Activated CD4-positive, alpha-beta T cell treated with anti-CD3 and anti-CD28 coated beads, Interleukin-2, amount 10 ng/mL, durations not matched to agents 7 days and 5 days (primary cell): ENCODE measurements at regions not wholly inside any gene's neighbourhood (a gene's known extent, or its start where the extent isn't known, plus 50 kb on each side); places are given as distances from the start of the nearest gene placed in this dataset.

Experiments
- CTCF ChIA-PET: fragments of 350-600 bp; sonication (Branson Sonifier 250); formaldehyde crosslinking; loops from one replicate; lab custom pipeline; 2021; ENCODE audit warnings: antibody characterized with exemption; lab: Charles Lee
- POLR2A ChIA-PET: fragments of 350-600 bp; sonication (Branson Sonifier 250); formaldehyde crosslinking; loops from one replicate; lab custom pipeline; 2021; ENCODE audit warnings: antibody characterized with exemption; lab: Charles Lee
- DNase-seq: peaks from one replicate; pipeline ENCODE4 v3.0.0-alpha.2; 2020
- H3K27ac Mint-ChIP-seq: one replicate; pipeline ENCODE4 v1.8.0; 2021; ENCODE audit warnings: mild to moderate bottlenecking, moderate library complexity, mixed read lengths
- H3K27me3 Mint-ChIP-seq: one replicate; pipeline ENCODE4 v1.8.0; 2021; ENCODE audit warnings: mixed read lengths
- H3K36me3 Mint-ChIP-seq: one replicate; pipeline ENCODE4 v1.8.0; 2021; ENCODE audit warnings: low read depth, mixed read lengths
- H3K4me1 Mint-ChIP-seq: one replicate; pipeline ENCODE4 v1.8.0; 2021; ENCODE audit warnings: mixed read lengths
- H3K4me3 Mint-ChIP-seq: one replicate; pipeline ENCODE4 v1.8.0; 2021; ENCODE audit warnings: mild to moderate bottlenecking, moderate library complexity, mixed read lengths
- H3K9me3 Mint-ChIP-seq: one replicate; pipeline ENCODE4 v1.8.0; 2021; ENCODE audit warnings: mixed read lengths

DNA sequence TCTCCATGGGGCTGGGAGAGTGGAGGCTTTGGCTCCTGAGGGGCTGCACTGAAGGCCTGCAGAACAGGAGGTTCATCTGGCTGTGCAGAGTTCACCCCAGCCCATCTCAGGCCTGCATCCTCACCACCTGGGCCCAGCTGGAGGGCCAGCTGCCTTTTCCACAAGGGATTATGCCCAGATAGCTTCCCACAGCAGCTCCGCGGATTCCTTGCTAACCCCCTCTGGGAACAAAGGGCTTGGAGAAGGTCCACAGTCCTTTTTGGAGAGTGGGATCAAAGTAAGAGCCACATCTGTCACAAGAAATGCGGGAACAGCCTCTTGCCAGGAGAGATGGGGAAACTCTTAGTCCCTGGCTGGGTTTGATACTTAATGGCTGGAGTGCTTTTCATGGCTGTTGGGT, 164.7 kb upstream of the RGMA start:
- H3K4me1 Mint-ChIP-seq, result no peaks in the 10 kb centered on the region
- no peaks in the 10 kb centered on the region for H3K9me3 Mint-ChIP-seq
- no peak for DNase-seq
- no peak overlapping the region for H3K4me3 Mint-ChIP-seq
- H3K36me3 Mint-ChIP-seq, result no peaks in the 10 kb centered on the region
- no peak overlapping the region for H3K27ac Mint-ChIP-seq
- POLR2A ChIA-PET, result no interaction called here
- H3K27me3 Mint-ChIP-seq, result no peaks in the 10 kb centered on the region
- CTCF ChIA-PET, result no interaction called here

GRCh38 chr15:93252780-93253179, 163.8 kb upstream of the RGMA start:
- ChIA-PET POLR2A (no interaction called here), CTCF (no interaction called here)
- DNase-seq, result no peak
- Mint-ChIP-seq H3K27me3 (peaks cover 2% of the 10 kb centered on the region), H3K36me3 (no peaks in the 10 kb centered on the region), H3K9me3 (no peaks in the 10 kb centered on the region), H3K27ac (no peak overlapping the region), H3K4me3 (no peak overlapping the region), H3K4me1 (no peaks in the 10 kb centered on the region)

GRCh38 chr15:93250950-93251349, 161.9 kb upstream of the RGMA start:
- H3K27ac Mint-ChIP-seq, result no peak overlapping the region
- H3K9me3 Mint-ChIP-seq, result no peaks in the 10 kb centered on the region
- ChIA-PET POLR2A (interaction anchor here (0.7 kb wide), 1 partner anchor 335 kb away, joined by 4 read pairs; no protein-coding TSS in a partner anchor), CTCF (interaction anchor here (1.7 kb wide), 1 partner anchor 12 kb away, joined by 3 read pairs; no protein-coding TSS in a partner anchor)
- no peaks in the 10 kb centered on the region for H3K4me1 Mint-ChIP-seq
- no peak for DNase-seq
- peaks cover 8% of the 10 kb centered on the region for H3K27me3 Mint-ChIP-seq
- no peak overlapping the region for H3K4me3 Mint-ChIP-seq
- no peaks in the 10 kb centered on the region for H3K36me3 Mint-ChIP-seq

DNA sequence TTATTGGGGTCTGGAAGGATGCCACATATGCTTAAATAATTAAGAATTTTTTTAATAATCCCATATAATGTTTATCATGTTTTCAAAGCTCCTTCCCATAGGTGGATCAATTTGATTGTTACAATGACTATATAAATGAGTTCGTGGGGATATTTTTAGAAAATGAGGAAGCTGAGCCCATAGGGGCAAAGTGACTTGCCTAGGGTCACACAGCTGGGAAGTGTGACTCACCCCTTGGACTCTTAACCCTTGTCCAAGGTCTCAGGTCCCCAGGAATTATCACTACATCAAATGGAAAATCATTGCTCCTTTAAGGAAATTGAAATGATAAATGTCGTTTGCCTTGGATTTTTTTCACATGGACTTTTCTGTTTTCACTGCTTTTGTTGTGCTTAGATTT, 161.2 kb upstream of the RGMA start:
- DNase-seq, result no peak
- Mint-ChIP-seq H3K36me3 (no peaks in the 10 kb centered on the region), H3K9me3 (no peaks in the 10 kb centered on the region), H3K27ac (no peak overlapping the region), H3K4me1 (no peaks in the 10 kb centered on the region), H3K4me3 (no peak overlapping the region), H3K27me3 (peaks cover 8% of the 10 kb centered on the region)
- ChIA-PET CTCF (interaction anchor here (1.7 kb wide), 1 partner anchor 12 kb away, joined by 3 read pairs; no protein-coding TSS in a partner anchor), POLR2A (interaction anchor here (0.7 kb wide), 1 partner anchor 334 kb away, joined by 4 read pairs; no protein-coding TSS in a partner anchor)

- DNase-seq, result no peak
- H3K27ac Mint-ChIP-seq, result no peak overlapping the region
- H3K4me3 Mint-ChIP-seq, result no peak overlapping the region
- H3K4me1 Mint-ChIP-seq, result no peaks in the 10 kb centered on the region
- ChIA-PET CTCF (no interaction called here), POLR2A (no interaction called here)
- H3K9me3 Mint-ChIP-seq, result no peaks in the 10 kb centered on the region
- H3K36me3 Mint-ChIP-seq, result no peaks in the 10 kb centered on the region
- peaks cover 8% of the 10 kb centered on the region for H3K27me3 Mint-ChIP-seq
Measured at GRCh38 chr15:93249623-93250022, 160.6 kb upstream of the RGMA start.

GRCh38 chr15:93247466-93248121, 158.6 kb upstream of the RGMA start:
- DNase-seq, result no peak
- CTCF ChIA-PET, result no interaction called here
- H3K4me1 Mint-ChIP-seq, result no peaks in the 10 kb centered on the region
- POLR2A ChIA-PET, result no interaction called here
- no peak overlapping the region for H3K4me3 Mint-ChIP-seq
- H3K36me3 Mint-ChIP-seq, result no peaks in the 10 kb centered on the region
- H3K27me3 Mint-ChIP-seq, result peaks cover 8% of the 10 kb centered on the region
- H3K9me3 Mint-ChIP-seq, result no peaks in the 10 kb centered on the region
- H3K27ac Mint-ChIP-seq, result no peak overlapping the region

- Mint-ChIP-seq H3K27ac (no peak overlapping the region), H3K4me1 (no peaks in the 10 kb centered on the region), H3K9me3 (no peaks in the 10 kb centered on the region), H3K4me3 (no peak overlapping the region), H3K36me3 (no peaks in the 10 kb centered on the region), H3K27me3 (peaks cover 8% of the 10 kb centered on the region)
- POLR2A ChIA-PET, result no interaction called here
- no peak for DNase-seq
- CTCF ChIA-PET, result no interaction called here
Measured at GRCh38 chr15:93246266-93247242, 157.5 kb upstream of the RGMA start.

DNA sequence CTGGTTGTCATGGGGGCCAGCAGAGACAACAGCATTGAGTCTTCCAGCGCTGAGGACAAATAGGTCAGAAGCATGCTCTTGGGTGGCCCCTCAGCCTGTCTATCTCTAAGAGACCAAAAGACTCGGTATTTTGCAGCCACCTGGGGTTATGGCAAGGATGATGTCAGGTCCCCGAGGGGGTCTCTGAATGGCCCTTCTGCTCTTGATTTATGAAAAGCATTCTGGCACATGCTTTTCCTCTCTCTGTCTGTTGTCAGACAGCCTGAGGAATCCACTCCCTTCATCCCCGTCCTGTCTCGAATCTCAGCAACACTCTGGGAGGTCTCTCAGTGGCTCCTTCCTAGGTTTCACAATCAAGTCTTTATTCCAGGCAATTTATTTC, 156.6 kb upstream of the RGMA start:
- no peaks in the 10 kb centered on the region for H3K4me1 Mint-ChIP-seq
- CTCF ChIA-PET, result no interaction called here
- no peak overlapping the region for H3K4me3 Mint-ChIP-seq

GRCh38 chr15:93244696-93245660, 156.0 kb upstream of the RGMA start:
- Mint-ChIP-seq H3K4me1 (no peaks in the 10 kb centered on the region), H3K27ac (no peak overlapping the region), H3K4me3 (no peak overlapping the region), H3K27me3 (peaks cover 8% of the 10 kb centered on the region), H3K9me3 (no peaks in the 10 kb centered on the region), H3K36me3 (no peaks in the 10 kb centered on the region)
- ChIA-PET POLR2A (no interaction called here), CTCF (no interaction called here)
- DNase-seq, result no peak

More for the DNA sequence above, 156.6 kb upstream of the RGMA start:
- POLR2A ChIA-PET, result no interaction called here
- Mint-ChIP-seq H3K36me3 (no peaks in the 10 kb centered on the region), H3K9me3 (no peaks in the 10 kb centered on the region), H3K27me3 (peaks cover 8% of the 10 kb centered on the region), H3K27ac (no peak overlapping the region)
- DNase-seq, result no peak

DNA sequence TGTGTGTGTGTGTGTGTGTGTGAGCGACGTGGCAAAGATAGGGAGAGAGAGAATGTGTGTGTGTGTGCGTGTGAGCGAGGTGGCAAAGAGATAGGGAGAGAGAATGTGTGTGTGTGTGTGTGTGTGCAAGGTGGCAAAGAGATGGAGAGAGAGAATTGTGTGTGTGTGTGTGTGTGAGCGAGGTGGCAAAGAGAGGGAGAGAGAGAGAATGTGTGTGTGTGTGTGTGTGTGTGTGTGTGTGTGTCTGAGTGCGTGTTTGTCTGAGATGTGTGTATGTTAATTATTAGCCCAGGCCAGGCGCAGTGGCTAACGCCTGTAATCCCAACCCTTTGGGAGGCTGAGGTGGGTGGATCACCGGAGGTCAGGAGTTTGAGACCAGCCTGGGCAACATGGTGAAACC, 154.6 kb upstream of the RGMA start:
- H3K9me3 Mint-ChIP-seq, result no peaks in the 10 kb centered on the region
- H3K27me3 Mint-ChIP-seq, result peaks cover 8% of the 10 kb centered on the region
- DNase-seq, result no peak
- H3K27ac Mint-ChIP-seq, result no peak overlapping the region
- CTCF ChIA-PET, result no interaction called here
- no peaks in the 10 kb centered on the region for H3K36me3 Mint-ChIP-seq
- POLR2A ChIA-PET, result no interaction called here
- no peaks in the 10 kb centered on the region for H3K4me1 Mint-ChIP-seq
- H3K4me3 Mint-ChIP-seq, result no peak overlapping the region

- Mint-ChIP-seq H3K36me3 (no peaks in the 10 kb centered on the region), H3K27me3 (peaks cover 2% of the 10 kb centered on the region), H3K9me3 (no peaks in the 10 kb centered on the region), H3K4me3 (no peak overlapping the region), H3K27ac (no peak overlapping the region), H3K4me1 (no peaks in the 10 kb centered on the region)
- no peak for DNase-seq
- POLR2A ChIA-PET, result no interaction called here
- CTCF ChIA-PET, result interaction anchor here (1.4 kb wide), 1 partner anchor 13 kb away, joined by 3 read pairs; no protein-coding TSS in a partner anchor
Measured at GRCh38 chr15:93241696-93242585, 152.9 kb upstream of the RGMA start.

GRCh38 chr15:93239993-93240392, 151.0 kb upstream of the RGMA start:
- DNase-seq, result no peak
- ChIA-PET CTCF (no interaction called here), POLR2A (no interaction called here)
- Mint-ChIP-seq H3K36me3 (no peaks in the 10 kb centered on the region), H3K4me3 (no peak overlapping the region), H3K9me3 (no peaks in the 10 kb centered on the region), H3K4me1 (peaks cover 11% of the 10 kb centered on the region), H3K27me3 (no peaks in the 10 kb centered on the region), H3K27ac (no peak overlapping the region)
